ENCODE measurements at regions not wholly inside any gene's neighbourhood (a gene's known extent, or its start where the extent isn't known, plus 50 kb on each side); places are given as distances from the start of the nearest gene placed in this dataset.

DNA sequence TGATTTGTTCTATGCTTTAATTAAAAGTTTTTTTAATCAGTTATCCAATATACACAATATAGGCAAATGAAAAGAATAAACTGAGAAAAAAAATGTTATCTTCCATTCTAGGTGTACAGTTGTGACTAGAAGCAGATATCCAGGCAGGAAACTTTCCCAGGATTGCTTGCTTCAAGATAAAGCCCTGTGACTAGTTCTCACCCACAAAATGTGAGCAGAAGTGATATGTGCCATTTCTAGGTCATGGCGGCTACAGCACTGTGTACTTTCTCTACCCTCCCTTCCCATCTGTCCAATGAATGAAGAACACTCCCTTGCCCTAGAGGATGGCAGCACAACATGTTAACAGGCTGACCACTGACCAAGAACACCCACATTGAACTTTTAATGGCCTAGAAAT is 110.5 kb upstream of the STT3B start (continued):
- TF ChIP-seq MLXIP (CRISPR knock-in tag; IDR thresholded peaks at IDR 0.05; ENCODE audit: borderline replicate concordance) = no peak
- no peak for TF ChIP-seq CENPBD1 (CRISPR knock-in tag; IDR thresholded peaks at IDR 0.05; ENCODE audit: borderline replicate concordance, low read depth)
- TF ChIP-seq, protein P1, sequence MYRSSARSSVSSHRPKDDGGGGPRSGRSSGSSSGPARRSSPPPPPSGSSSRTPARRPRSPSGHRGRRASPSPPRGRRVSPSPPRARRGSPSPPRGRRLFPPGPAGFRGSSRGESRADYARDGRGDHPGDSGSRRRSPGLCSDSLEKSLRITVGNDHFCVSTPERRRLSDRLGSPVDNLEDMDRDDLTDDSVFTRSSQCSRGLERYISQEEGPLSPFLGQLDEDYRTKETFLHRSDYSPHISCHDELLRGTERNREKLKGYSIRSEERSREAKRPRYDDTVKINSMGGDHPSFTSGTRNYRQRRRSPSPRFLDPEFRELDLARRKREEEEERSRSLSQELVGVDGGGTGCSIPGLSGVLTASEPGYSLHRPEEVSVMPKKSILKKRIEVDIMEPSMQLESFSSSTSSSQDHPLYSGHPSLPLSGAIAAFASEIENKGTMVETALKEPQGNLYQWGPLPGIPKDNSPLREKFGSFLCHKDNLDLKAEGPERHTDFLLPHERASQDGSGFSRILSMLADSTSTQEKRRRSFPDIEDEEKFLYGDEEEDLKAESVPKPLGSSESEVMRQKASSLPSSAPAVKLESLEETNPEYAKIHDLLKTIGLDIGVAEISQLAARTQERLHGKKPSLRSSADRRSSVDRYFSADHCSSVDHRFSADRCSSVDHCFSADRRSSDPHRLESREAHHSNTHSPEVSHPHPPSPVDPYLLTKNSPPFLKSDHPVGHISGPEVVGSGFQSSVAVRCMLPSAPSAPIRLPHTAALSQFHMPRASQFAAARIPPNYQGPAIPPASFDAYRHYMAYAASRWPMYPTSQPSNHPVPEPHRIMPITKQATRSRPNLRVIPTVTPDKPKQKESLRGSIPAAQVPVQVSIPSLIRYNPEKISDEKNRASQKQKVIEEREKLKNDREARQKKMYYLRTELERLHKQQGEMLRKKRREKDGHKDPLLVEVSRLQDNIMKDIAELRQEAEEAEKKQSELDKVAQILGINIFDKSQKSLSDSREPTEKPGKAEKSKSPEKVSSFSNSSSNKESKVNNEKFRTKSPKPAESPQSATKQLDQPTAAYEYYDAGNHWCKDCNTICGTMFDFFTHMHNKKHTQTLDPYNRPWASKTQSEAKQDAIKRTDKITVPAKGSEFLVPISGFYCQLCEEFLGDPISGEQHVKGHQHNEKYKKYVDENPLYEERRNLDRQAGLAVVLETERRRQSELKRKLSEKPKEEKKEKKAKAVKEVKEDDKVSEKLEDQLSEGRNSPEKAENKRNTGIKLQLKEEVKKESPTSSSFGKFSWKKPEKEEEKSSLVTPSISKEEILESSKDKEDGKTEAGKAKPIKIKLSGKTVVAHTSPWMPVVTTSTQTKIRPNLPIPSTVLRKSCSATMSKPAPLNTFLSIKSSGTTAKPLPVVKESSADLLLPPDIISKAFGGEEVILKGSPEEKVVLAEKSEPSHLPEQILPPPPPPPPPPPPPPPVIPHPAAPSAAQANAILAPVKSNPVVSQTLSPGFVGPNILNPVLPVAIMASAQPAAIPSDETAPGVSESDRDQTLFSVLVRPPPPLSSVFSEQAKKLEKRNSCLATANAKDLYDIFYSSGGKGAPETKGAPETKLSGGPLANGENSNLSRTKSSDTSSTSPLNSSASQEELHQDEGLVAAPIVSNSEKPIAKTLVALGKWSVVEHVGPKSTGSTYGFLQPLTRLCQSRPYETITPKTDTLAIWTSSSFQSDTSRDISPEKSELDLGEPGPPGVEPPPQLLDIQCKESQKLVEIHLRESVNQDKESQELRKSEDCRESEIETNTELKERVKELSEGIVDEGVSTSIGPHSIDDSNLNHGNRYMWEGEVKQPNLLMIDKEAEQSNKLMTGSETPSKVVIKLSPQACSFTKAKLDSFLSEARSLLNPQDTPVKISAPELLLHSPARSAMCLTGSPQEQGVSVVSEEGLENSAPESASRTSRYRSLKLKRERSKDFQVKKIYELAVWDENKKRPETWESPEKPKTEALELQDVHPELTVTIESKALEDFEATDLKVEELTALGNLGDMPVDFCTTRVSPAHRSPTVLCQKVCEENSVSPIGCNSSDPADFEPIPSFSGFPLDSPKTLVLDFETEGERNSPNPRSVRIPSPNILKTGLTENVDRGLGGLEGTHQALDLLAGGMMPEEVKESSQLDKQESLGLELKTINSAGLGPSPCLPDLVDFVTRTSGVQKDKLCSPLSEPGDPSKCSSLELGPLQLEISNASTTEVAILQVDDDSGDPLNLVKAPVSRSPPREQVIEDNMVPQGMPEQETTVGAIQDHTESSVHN (CRISPR knock-in tag; IDR thresholded peaks at IDR 0.05) = no peak

Measured in HepG2 (cell line).